GM10266 (cell line): ENCODE measurements at regions not wholly inside any gene's neighbourhood (a gene's known extent, or its start where the extent isn't known, plus 50 kb on each side); places are given as distances from the start of the nearest gene placed in this dataset.

ENCODE experiments used
- DNase-seq: peaks from one replicate; pipeline ENCODE4 v3.0.0; 2012; ENCODE audit errors: extremely low spot score
- CTCF ChIP-seq: IDR thresholded peaks from 2 replicates; pipeline ENCODE4 v1.5.1; 2012; ENCODE audit warnings: mild to moderate bottlenecking, low read depth; ENCODE audit not compliant: control insufficient read depth, insufficient read depth; ENCODE audit errors: missing control alignments

GRCh38 chr7:25754751-25755150 is 397.2 kb upstream of the NFE2L3 start:
- TF ChIP-seq CTCF: no peak
- DNase-seq: no peak

GRCh38 chr7:25756601-25757000 is 395.4 kb upstream of the NFE2L3 start:
- no peak for DNase-seq
- no peak for TF ChIP-seq CTCF

GRCh38 chr7:25758559-25758958 is 393.4 kb upstream of the NFE2L3 start:
- DNase-seq: no peak
- no peak for TF ChIP-seq CTCF

- TF ChIP-seq CTCF: no peak
- DNase-seq: no peak
These were observed 392.7 kb upstream of the NFE2L3 start for GRCh38 chr7:25759286-25759685.

- TF ChIP-seq CTCF: no peak
- no peak for DNase-seq
These were observed 392.2 kb upstream of the NFE2L3 start for GRCh38 chr7:25759748-25760147.

- TF ChIP-seq CTCF: no peak
- no peak for DNase-seq
These were observed 389.2 kb upstream of the NFE2L3 start for GRCh38 chr7:25762511-25763462.

- no peak for DNase-seq
- no peak for TF ChIP-seq CTCF
These were observed 388.5 kb upstream of the NFE2L3 start for GRCh38 chr7:25763463-25763860.
